H1 (cell line): ENCODE measurements at regions not wholly inside any gene's neighbourhood (a gene's known extent, or its start where the extent isn't known, plus 50 kb on each side); places are given as distances from the start of the nearest gene placed in this dataset.

ENCODE experiments used
- MAFK ChIP-seq: IDR thresholded peaks from 2 replicates; pipeline ENCODE4 v1.6.1; 2012; ENCODE audit warnings: low read depth, mild to moderate bottlenecking, improper control_type of control experiment, low read length

DNA sequence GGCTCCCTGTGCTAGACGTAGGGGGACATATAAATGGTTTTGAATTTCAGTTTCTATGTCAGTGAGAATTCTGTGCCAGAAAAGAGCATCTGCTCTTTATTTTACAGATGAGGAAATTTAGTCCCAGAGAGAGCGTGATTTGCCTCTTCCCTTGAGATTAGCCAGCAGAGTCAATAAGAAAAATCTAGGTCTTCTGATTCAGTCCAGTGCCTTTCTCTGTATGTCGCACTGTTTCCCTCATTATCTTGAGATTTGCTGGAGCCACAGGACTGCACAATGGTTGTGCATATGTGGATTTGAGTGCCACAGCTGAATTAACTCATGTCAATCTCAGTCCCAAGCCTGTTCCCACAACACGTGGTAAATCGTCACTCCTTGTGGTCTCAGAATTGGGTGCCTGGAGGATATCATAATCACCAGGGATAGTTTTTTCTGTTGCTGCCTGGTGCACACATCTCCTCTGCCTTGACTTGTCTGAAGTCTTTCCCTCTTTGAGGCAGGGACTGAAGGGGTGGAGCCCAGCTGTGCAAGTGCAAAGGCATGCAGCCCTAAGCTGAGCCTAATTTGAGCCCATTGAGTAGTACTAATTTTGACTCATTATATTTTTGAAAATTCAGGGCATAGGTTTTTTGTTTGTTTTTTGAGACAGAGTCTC is 276.7 kb downstream of the SOX4 start (continued):
- TF ChIP-seq MAFK: no peak
